Fibroblast of pulmonary artery (primary cell): ENCODE measurements at regions not wholly inside any gene's neighbourhood (a gene's known extent, or its start where the extent isn't known, plus 50 kb on each side); places are given as distances from the start of the nearest gene placed in this dataset.

Experiments used
- DNase-seq: peaks from one replicate; pipeline ENCODE4 v3.0.0-alpha.2; 2010; ENCODE audit warnings: low read depth
- H3K4me3 ChIP-seq: replicated peaks from 2 replicates; pipeline ENCODE4 v1.5.1; 2011; ENCODE audit warnings: low read depth, mild to moderate bottlenecking, control low read depth, low read length, moderate library complexity
- CTCF ChIP-seq: IDR thresholded peaks from 2 replicates; pipeline ENCODE4 v1.5.1; 2011; ENCODE audit warnings: mild to moderate bottlenecking, control low read depth, low read length, inconsistent platforms; ENCODE audit errors: missing control alignments

GRCh38 chr5:155466851-155467250, 453.3 kb downstream of the KIF4B start:
- no peak overlapping the region for H3K4me3 ChIP-seq
- no peak for TF ChIP-seq CTCF
- no peak for DNase-seq

DNA sequence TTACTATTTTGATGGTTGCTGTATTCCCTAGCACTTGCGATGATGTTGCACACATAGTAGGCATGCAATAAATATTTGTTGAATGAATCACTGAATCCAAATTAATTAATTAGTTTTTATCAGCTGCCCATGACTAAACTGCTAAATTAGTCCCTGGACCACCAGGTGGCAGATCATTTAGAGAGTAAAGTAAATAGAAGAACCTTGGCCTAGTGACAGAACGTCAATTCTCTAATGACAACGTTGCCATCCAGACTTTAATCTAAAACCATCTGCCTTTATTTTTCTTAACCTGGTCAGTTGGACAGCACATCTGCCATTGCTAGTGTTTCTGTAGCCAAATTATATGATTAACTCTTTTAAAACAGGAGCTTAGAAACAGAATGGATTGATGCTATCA, 457.5 kb downstream of the KIF4B start:
- no peak for DNase-seq
- no peak for TF ChIP-seq CTCF
- H3K4me3 ChIP-seq, result no peak overlapping the region

- no peak for TF ChIP-seq CTCF
- no peak overlapping the region for H3K4me3 ChIP-seq
- DNase-seq, result no peak
Observed at GRCh38 chr5:155472780-155473179, 459.2 kb downstream of the KIF4B start.

GRCh38 chr5:155475318-155475717, 461.8 kb downstream of the KIF4B start:
- no peak overlapping the region for H3K4me3 ChIP-seq

GRCh38 chr5:155480731-155481131, 467.2 kb downstream of the KIF4B start:
- no peak overlapping the region for H3K4me3 ChIP-seq
- DNase-seq, result no peak
- TF ChIP-seq CTCF, result no peak

More at GRCh38 chr5:155475318-155475717, 461.8 kb downstream of the KIF4B start:
- no peak for TF ChIP-seq CTCF
- no peak for DNase-seq

DNA sequence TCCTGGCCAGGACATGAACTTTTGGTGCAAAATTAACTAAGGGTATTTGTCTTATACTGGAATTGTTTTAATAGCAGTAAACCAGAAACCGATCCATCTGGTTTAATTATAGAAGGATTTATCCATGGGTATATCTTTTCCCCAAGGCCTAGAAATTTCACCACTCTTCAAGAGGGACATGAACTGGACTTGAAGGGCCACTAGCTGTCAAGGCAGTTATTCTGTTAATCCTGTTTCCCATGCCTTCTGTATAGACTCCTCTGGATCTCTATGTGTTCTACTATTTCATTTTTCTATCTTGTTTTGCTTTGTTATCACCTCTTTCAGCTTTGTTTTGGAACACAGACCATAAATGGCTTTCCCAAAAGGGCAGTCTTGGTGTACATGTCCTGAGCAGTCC, 467.6 kb downstream of the KIF4B start:
- DNase-seq, result no peak
- no peak overlapping the region for H3K4me3 ChIP-seq
- TF ChIP-seq CTCF, result no peak

DNA sequence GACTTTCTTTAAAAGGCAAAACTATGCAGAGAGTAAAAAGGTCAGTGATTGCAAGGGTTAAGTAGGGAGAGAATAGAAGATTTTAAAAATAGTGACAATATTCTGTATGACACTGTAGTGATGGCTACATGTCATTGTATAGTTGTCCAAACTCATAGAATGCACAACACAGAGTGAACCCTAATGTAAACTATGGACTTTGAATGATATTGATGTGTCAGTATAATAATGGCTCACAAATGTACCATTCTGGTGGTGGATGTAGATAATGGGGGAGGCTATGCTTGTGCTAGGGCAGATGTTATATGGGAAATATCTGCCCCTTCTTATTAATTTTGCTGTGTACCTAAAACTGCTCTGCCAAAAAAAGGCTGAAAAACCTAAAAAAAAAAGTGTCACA, 468.9 kb downstream of the KIF4B start:
- DNase-seq, result no peak
- H3K4me3 ChIP-seq, result no peak overlapping the region
- TF ChIP-seq CTCF, result no peak
